HFFc6 (cell line): ENCODE measurements at regions not wholly inside any gene's neighbourhood (a gene's known extent, or its start where the extent isn't known, plus 50 kb on each side); places are given as distances from the start of the nearest gene placed in this dataset.

Experiments used
- DNase-seq: peaks from one replicate; pipeline ENCODE4 v3.0.0-alpha.2; 2018
- H3K27ac Mint-ChIP-seq: 2 replicates; pipeline ENCODE4 v1.8.0; 2020; ENCODE audit warnings: mild to moderate bottlenecking, mixed read lengths
- H3K27me3 Mint-ChIP-seq: 2 replicates; pipeline ENCODE4 v1.8.0; 2021; ENCODE audit warnings: mild to moderate bottlenecking, moderate library complexity, mixed read lengths; ENCODE audit not compliant: insufficient read depth
- H3K36me3 Mint-ChIP-seq: 2 replicates; pipeline ENCODE4 v1.8.0; 2021; ENCODE audit warnings: low read depth, mixed read lengths
- H3K4me1 Mint-ChIP-seq: 2 replicates; pipeline ENCODE4 v1.8.0; 2020; ENCODE audit warnings: low read depth, mixed read lengths
- H3K4me3 Mint-ChIP-seq: 2 replicates; pipeline ENCODE4 v1.8.0; 2020; ENCODE audit warnings: mild to moderate bottlenecking, moderate library complexity, mixed read lengths
- H3K9me3 Mint-ChIP-seq: 2 replicates; pipeline ENCODE4 v1.8.0; 2020; ENCODE audit warnings: mild to moderate bottlenecking, mixed read lengths
- TF ChIP-seq, protein P1 (sequence below): fragments of 200-600 bp; sonication (generic); IDR thresholded peaks from 2 replicates; pipeline ENCODE4 v1.5.0; 2021; ENCODE audit warnings: antibody characterized with exemption, mild to moderate bottlenecking

DNA sequence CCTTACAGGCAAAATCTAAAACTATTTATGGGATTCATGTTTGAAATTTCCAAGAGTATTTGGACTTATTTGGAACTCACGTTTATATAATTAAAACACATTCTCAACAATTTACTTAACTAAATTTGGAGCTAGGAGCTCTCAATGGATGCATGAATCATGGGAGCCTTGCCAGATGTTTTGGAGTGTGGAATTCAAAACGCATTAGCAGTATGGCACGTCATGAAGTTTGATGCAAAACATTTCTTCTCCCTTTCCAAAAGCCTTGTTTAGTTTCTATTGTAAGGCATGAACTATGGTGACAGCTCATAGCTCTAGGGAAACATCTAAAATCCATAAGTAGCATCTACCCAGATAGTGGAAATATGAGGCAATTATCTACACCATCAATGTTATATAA lies 701.6 kb downstream of the SATB2 start:
- TF ChIP-seq, protein P1, sequence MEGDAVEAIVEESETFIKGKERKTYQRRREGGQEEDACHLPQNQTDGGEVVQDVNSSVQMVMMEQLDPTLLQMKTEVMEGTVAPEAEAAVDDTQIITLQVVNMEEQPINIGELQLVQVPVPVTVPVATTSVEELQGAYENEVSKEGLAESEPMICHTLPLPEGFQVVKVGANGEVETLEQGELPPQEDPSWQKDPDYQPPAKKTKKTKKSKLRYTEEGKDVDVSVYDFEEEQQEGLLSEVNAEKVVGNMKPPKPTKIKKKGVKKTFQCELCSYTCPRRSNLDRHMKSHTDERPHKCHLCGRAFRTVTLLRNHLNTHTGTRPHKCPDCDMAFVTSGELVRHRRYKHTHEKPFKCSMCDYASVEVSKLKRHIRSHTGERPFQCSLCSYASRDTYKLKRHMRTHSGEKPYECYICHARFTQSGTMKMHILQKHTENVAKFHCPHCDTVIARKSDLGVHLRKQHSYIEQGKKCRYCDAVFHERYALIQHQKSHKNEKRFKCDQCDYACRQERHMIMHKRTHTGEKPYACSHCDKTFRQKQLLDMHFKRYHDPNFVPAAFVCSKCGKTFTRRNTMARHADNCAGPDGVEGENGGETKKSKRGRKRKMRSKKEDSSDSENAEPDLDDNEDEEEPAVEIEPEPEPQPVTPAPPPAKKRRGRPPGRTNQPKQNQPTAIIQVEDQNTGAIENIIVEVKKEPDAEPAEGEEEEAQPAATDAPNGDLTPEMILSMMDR: no peak
- Mint-ChIP-seq H3K9me3 (peaks cover 37% of the 10 kb centered on the region), H3K27ac (no peak overlapping the region), H3K36me3 (no peaks in the 10 kb centered on the region), H3K27me3 (no peaks in the 10 kb centered on the region), H3K4me1 (no peaks in the 10 kb centered on the region), H3K4me3 (no peak overlapping the region)
- no peak for DNase-seq

GRCh38 chr2:198753101-198753500 lies 704.6 kb downstream of the SATB2 start:
- H3K9me3 Mint-ChIP-seq: peaks cover 22% of the 10 kb centered on the region
- H3K27ac Mint-ChIP-seq: no peak overlapping the region
- H3K27me3 Mint-ChIP-seq: no peaks in the 10 kb centered on the region
- no peaks in the 10 kb centered on the region for H3K36me3 Mint-ChIP-seq
- no peak overlapping the region for H3K4me3 Mint-ChIP-seq
- H3K4me1 Mint-ChIP-seq: no peaks in the 10 kb centered on the region
- no peak for DNase-seq
- TF ChIP-seq, protein P1: no peak

GRCh38 chr2:198749364-198749763 lies 708.4 kb downstream of the SATB2 start:
- no peak for DNase-seq
- no peak overlapping the region for H3K27ac Mint-ChIP-seq
- peaks cover 13% of the 10 kb centered on the region for H3K9me3 Mint-ChIP-seq
- H3K27me3 Mint-ChIP-seq: no peaks in the 10 kb centered on the region
- TF ChIP-seq, protein P1: no peak
- no peak overlapping the region for H3K4me3 Mint-ChIP-seq
- H3K4me1 Mint-ChIP-seq: no peaks in the 10 kb centered on the region
- H3K36me3 Mint-ChIP-seq: no peaks in the 10 kb centered on the region

GRCh38 chr2:198731842-198732399 lies 725.8 kb downstream of the SATB2 start:
- TF ChIP-seq, protein P1: no peak
- no peaks in the 10 kb centered on the region for H3K4me1 Mint-ChIP-seq
- H3K27ac Mint-ChIP-seq: no peak overlapping the region
- no peaks in the 10 kb centered on the region for H3K27me3 Mint-ChIP-seq
- no peak overlapping the region for H3K4me3 Mint-ChIP-seq
- H3K36me3 Mint-ChIP-seq: peaks cover 6% of the 10 kb centered on the region; the same call in 1 of the 2 replicates
- DNase-seq: no peak
- H3K9me3 Mint-ChIP-seq: peaks cover 30% of the 10 kb centered on the region

- Mint-ChIP-seq H3K27me3 (no peaks in the 10 kb centered on the region), H3K36me3 (no peaks in the 10 kb centered on the region), H3K4me3 (no peak overlapping the region), H3K27ac (no peak overlapping the region), H3K9me3 (peaks cover 33% of the 10 kb centered on the region), H3K4me1 (no peaks in the 10 kb centered on the region)
- no peak for DNase-seq
- TF ChIP-seq, protein P1: no peak
These were observed 737.5 kb downstream of the SATB2 start for GRCh38 chr2:198720266-198720665.

- TF ChIP-seq, protein P1: no peak
- Mint-ChIP-seq H3K4me3 (no peak overlapping the region), H3K27me3 (no peaks in the 10 kb centered on the region), H3K9me3 (peaks cover 22% of the 10 kb centered on the region), H3K27ac (no peak overlapping the region), H3K4me1 (no peaks in the 10 kb centered on the region), H3K36me3 (no peaks in the 10 kb centered on the region)
- no peak for DNase-seq
These were observed 740.3 kb downstream of the SATB2 start for GRCh38 chr2:198717451-198717850.
